HepG2 (cell line): ENCODE measurements at regions not wholly inside any gene's neighbourhood (a gene's known extent, or its start where the extent isn't known, plus 50 kb on each side); places are given as distances from the start of the nearest gene placed in this dataset.

ENCODE experiments used
- ATAC-seq: fragments of 200-7000 bp; cut with Tn5 transposase; 3 replicates; pipeline ENCODE4 v1.9.1; 2020; ENCODE audit warnings: mild to moderate bottlenecking, moderate library complexity
- BruUV-seq: library from RNA; stranded (reverse); fragments of 400-500 nt; replicated peaks from 2 replicates; lab custom pipeline; 2021; lab: Mats Ljungman, UMichigan
- CTCF ChIA-PET: fragments of 300-600 bp; formaldehyde crosslinking; extraction: SDS; loops from one replicate; lab custom pipeline; 2021; ENCODE audit warnings: low total read pairs, inconsistent platforms, low intra/inter-chr PET ratio; lab: Yijun Ruan, JAX
- POLR2A ChIA-PET: fragments of 350-600 bp; sonication (Branson Sonifier 250); formaldehyde crosslinking; loops from one replicate; lab custom pipeline; 2020; ENCODE audit warnings: antibody characterized with exemption, inconsistent platforms; lab: Yijun Ruan, JAX
- DNase-seq: peaks from one replicate; pipeline ENCODE4 v3.0.0-alpha.2; 2015; ENCODE audit warnings: low spot score
- FAIRE-seq: peaks from 3 replicates; lab custom pipeline; 2011; peaks lifted over from hg19 to GRCh38; lab: Jason Lieb, UNC
- H2AFZ ChIP-seq: one replicate; pipeline ENCODE4 v1.6.1; 2011; ENCODE audit warnings: low read length, inconsistent platforms
- H3K27ac ChIP-seq: fragments of 300-600 bp; 3 replicates; pipeline ENCODE4 v1.8.0; 2011; ENCODE audit warnings: mixed run types, mild to moderate bottlenecking, mixed read lengths, low read length, inconsistent platforms; ENCODE audit not compliant: insufficient read depth; ENCODE audit errors: extremely low read length
- H3K27me3 ChIP-seq, 2 experiments: fragments of 200-600 bp in 1 of 2; 2 replicates in 1 of 2; 3 replicates in 1 of 2; pipeline versions ENCODE4 v1.6.0 to v1.8.0; 2011; ENCODE audit warnings: low read length in 2 of 2, mild to moderate bottlenecking in 2 of 2, moderate library complexity in 2 of 2, inconsistent platforms in 1 of 2; ENCODE audit not compliant: insufficient read depth in 2 of 2, control insufficient read depth in 1 of 2
- H3K36me3 ChIP-seq, 2 experiments: fragments of 200-600 bp in 1 of 2; replicated peaks in 1 of 2; 2 replicates in 1 of 2; 3 replicates in 1 of 2; pipeline versions ENCODE4 v1.5.1 to v1.8.0; 2011; ENCODE audit warnings: low read length in 2 of 2, inconsistent platforms in 1 of 2; ENCODE audit not compliant: insufficient read depth in 2 of 2, control insufficient read depth in 1 of 2
- H3K4me1 ChIP-seq: 2 replicates; pipeline ENCODE4 v1.5.1; 2012; ENCODE audit warnings: low read length, inconsistent platforms; ENCODE audit not compliant: insufficient read depth
- H3K4me2 ChIP-seq: 2 replicates; pipeline ENCODE4 v1.6.0; 2011; ENCODE audit warnings: low read depth, low read length, inconsistent platforms
- H3K4me3 ChIP-seq, 3 experiments: fragments of 200-600 bp in 1 of 3; sonication (generic), shearing (Covaris generic) in 1 of 3; replicated peaks in 1 of 3; 2 replicates each; pipeline ENCODE4 v1.5.1; 2011 to 2016; ENCODE audit warnings: low read length in 3 of 3, inconsistent platforms in 2 of 3, low read depth in 2 of 3, mild to moderate bottlenecking in 2 of 3, control low read depth in 1 of 3, mixed read lengths in 1 of 3; ENCODE audit not compliant: insufficient read depth in 1 of 3
- H3K79me2 ChIP-seq: one replicate; pipeline ENCODE4 v1.6.1; 2011; ENCODE audit warnings: low read length, inconsistent platforms; ENCODE audit not compliant: insufficient read depth
- H3K9ac ChIP-seq: 2 replicates; pipeline ENCODE4 v1.6.0; 2011; ENCODE audit warnings: mild to moderate bottlenecking, low read depth, low read length, inconsistent platforms; ENCODE audit not compliant: insufficient read depth
- H3K9me3 ChIP-seq: 2 replicates; pipeline ENCODE4 v1.5.1; 2012; ENCODE audit warnings: mild to moderate bottlenecking, low read length
- H4K20me1 ChIP-seq: 2 replicates; pipeline ENCODE4 v1.6.0; 2011; ENCODE audit warnings: inconsistent platforms, mild to moderate bottlenecking, low read length, moderate library complexity; ENCODE audit not compliant: insufficient read depth
- AGO2 ChIP-seq: fragments of 200-400 bp; formaldehyde crosslinking; optimal IDR thresholded peaks from 2 replicates; pipeline ENCODE3; 2017; ENCODE audit warnings: mild to moderate bottlenecking, low read depth, low read length, moderate library complexity
- AHR ChIP-seq: IDR thresholded peaks from 2 replicates; pipeline ENCODE4 v1.6.1; 2018; ENCODE audit warnings: missing genetic modification reagents, missing compliant biosample characterization
- HBP1 ChIP-seq: IDR thresholded peaks from 2 replicates; pipeline ENCODE4 v1.6.1; 2016; ENCODE audit warnings: low read depth, control low read depth
- JARID2 ChIP-seq: sonication (generic); formaldehyde crosslinking; IDR thresholded peaks from 2 replicates; pipeline ENCODE4 v1.8.1; 2023; ENCODE audit warnings: missing genetic modification reagents, inconsistent platforms; ENCODE audit not compliant: insufficient replicate concordance
- MAF1 ChIP-seq: sonication (generic); formaldehyde crosslinking; IDR thresholded peaks from 2 replicates; pipeline ENCODE4 v1.5.0; 2020; ENCODE audit warnings: missing genetic modification reagents, borderline replicate concordance
- MTF1 ChIP-seq: sonication (generic); formaldehyde crosslinking; IDR thresholded peaks from 2 replicates; pipeline ENCODE4 v1.5.0; 2020; ENCODE audit warnings: missing genetic modification reagents
- MYNN ChIP-seq: sonication (generic); formaldehyde crosslinking; IDR thresholded peaks from 2 replicates; pipeline ENCODE4 v1.4.0; 2020; ENCODE audit warnings: mild to moderate bottlenecking, low read depth, missing genetic modification reagents
- NCOA5 ChIP-seq: sonication (generic); formaldehyde crosslinking; IDR thresholded peaks from 2 replicates; pipeline ENCODE4 v1.4.0; 2020; ENCODE audit warnings: missing genetic modification reagents
- ZBTB42 ChIP-seq: sonication (generic); formaldehyde crosslinking; IDR thresholded peaks from 2 replicates; pipeline ENCODE4 v1.5.0; 2020; ENCODE audit warnings: mild to moderate bottlenecking, missing genetic modification reagents
- ZNF615 ChIP-seq: sonication (generic); formaldehyde crosslinking; IDR thresholded peaks from 2 replicates; pipeline ENCODE4 v1.5.0; 2020; ENCODE audit warnings: mild to moderate bottlenecking, missing genetic modification reagents, borderline replicate concordance
- ZNF629 ChIP-seq: sonication (generic); formaldehyde crosslinking; conservative IDR thresholded peaks from 2 replicates; pipeline ENCODE4 v1.5.0; 2020; ENCODE audit warnings: missing genetic modification reagents
- ZNF672 ChIP-seq: sonication (generic); formaldehyde crosslinking; IDR thresholded peaks from 2 replicates; pipeline ENCODE4 v1.8.1; 2022; ENCODE audit warnings: missing genetic modification reagents
- ZNF792 ChIP-seq: IDR thresholded peaks from 2 replicates; pipeline ENCODE4 v1.6.1; 2016
- ZNF839 ChIP-seq: sonication (generic); formaldehyde crosslinking; IDR thresholded peaks from 2 replicates; pipeline ENCODE4 v1.4.0; 2020; ENCODE audit warnings: missing genetic modification reagents, mild to moderate bottlenecking, borderline replicate concordance
- WGBS: methylation state at CpG from one replicate; pipeline ENCODE4 v1.1.6; 2017; ENCODE audit warnings: low lambda C conversion rate; 5-methylcytosine and 5-hydroxymethylcytosine counted together
- in situ Hi-C: cut with HindIII; loops from 2 replicates; pipeline ENCODE4 v1.10.0; 2017; ENCODE audit warnings: low pct_unique_long_range_greater_than_20kb; ENCODE audit not compliant: extremely low pct_ligation_motif_present
- intact Hi-C: fragments of 100-400 bp; cut with micrococcal nuclease; formaldehyde crosslinking; loops from one replicate; pipeline ENCODE4 v1.10.0; 2022; ENCODE audit not compliant: unreplicated experiment
- TF ChIP-seq, protein P1 (sequence below): IDR thresholded peaks from 2 replicates; pipeline ENCODE4 v1.6.1; 2012; ENCODE audit warnings: low read depth, low read length, improper control_type of control experiment

- no peaks in the 10 kb centered on the region for H4K20me1 ChIP-seq
- TF ChIP-seq ZNF672 (no peak), ZNF792 (no peak), MYNN (CRISPR knock-in tag) (no peak), ZBTB42 (CRISPR knock-in tag) (no peak), ZNF839 (CRISPR knock-in tag) (no peak), MAF1 (CRISPR knock-in tag) (no peak), ZNF615 (CRISPR knock-in tag) (no peak), JARID2 (no peak), ZNF629 (CRISPR knock-in tag) (peak; percentile 69), AGO2 (no peak), HBP1 (CRISPR knock-in tag) (no peak), NCOA5 (CRISPR knock-in tag) (no peak), AHR (CRISPR knock-in tag) (no peak), MTF1 (no peak)
- TF ChIP-seq, protein P1, sequence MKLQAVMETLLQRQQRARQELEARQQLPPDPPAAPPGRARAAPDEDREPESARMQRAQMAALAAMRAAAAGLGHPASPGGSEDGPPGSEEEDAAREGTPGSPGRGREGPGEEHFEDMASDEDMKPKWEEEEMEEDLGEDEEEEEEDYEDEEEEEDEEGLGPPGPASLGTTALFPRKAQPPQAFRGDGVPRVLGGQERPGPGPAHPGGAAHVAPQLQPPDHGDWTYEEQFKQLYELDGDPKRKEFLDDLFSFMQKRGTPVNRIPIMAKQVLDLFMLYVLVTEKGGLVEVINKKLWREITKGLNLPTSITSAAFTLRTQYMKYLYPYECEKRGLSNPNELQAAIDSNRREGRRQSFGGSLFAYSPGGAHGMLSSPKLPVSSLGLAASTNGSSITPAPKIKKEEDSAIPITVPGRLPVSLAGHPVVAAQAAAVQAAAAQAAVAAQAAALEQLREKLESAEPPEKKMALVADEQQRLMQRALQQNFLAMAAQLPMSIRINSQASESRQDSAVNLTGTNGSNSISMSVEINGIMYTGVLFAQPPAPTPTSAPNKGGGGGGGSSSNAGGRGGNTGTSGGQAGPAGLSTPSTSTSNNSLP = peak; percentile 54; the same call in 1 of the 2 replicates
- no peak overlapping the region for H3K4me2 ChIP-seq
- H3K4me3 ChIP-seq = no peak overlapping the region
- H3K27me3 ChIP-seq = no peaks in the 10 kb centered on the region
- H3K9ac ChIP-seq = no peak overlapping the region
- no peaks in the 10 kb centered on the region for H3K36me3 ChIP-seq
- intact Hi-C loops = no loop called here
- ChIA-PET POLR2A (no interaction called here), CTCF (no interaction called here)
- BruUV-seq = no TSS peak
- WGBS = 5% methylated on average over 4 of the region's 4 CpGs
- H2AFZ ChIP-seq = no peak overlapping the region
- no peak overlapping the region for H3K27ac ChIP-seq
- H3K4me1 ChIP-seq = no peaks in the 10 kb centered on the region
- in situ Hi-C loops = no loop called here
- FAIRE-seq = peak; percentile 39
- no peak for ATAC-seq
- H3K79me2 ChIP-seq = no peaks in the 10 kb centered on the region
- DNase-seq = no peak
- no peaks in the 10 kb centered on the region for H3K9me3 ChIP-seq
Measured at GRCh38 chr16:80113873-80114574, 426.8 kb upstream of the DYNLRB2 start.
